ENCODE measurements at regions not wholly inside any gene's neighbourhood (a gene's known extent, or its start where the extent isn't known, plus 50 kb on each side); places are given as distances from the start of the nearest gene placed in this dataset.
"Not testable (repeated sequence)": the region's sequence is repeated elsewhere in the genome, so short reads cannot be mapped to it uniquely, and the experiment has no call there.

DNA sequence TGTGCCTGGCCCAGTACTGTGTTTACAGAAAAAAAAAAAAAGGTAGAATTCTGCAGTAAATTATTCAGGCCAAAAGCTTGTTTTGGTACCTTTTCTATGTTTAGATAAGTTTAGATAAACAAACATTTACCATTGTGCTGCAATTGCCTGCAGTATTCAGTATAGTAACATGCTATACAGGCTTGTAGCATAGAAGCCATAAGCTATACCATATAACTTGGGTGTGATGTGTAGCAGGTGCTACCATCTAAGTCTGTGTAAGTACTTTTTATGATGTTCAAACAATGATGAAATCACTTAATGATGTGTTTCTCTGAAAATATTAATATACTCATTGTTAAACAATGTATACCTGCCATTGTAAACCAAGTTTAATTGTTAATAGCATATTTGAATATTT is 241.6 kb upstream of the HS3ST1 start:
- no peaks in the 10 kb centered on the region for H3K27me3 Mint-ChIP-seq
- no peak for DNase-seq (ENCODE audit: extremely low spot score, unreplicated experiment)
- no peak overlapping the region for H3K4me3 Mint-ChIP-seq
- no peaks in the 10 kb centered on the region for H3K4me1 Mint-ChIP-seq (ENCODE audit: unreplicated experiment)
- H3K9me3 Mint-ChIP-seq, result no peaks in the 10 kb centered on the region
- no peaks in the 10 kb centered on the region for H3K36me3 Mint-ChIP-seq
- no peak overlapping the region for H3K27ac Mint-ChIP-seq
- TF ChIP-seq CTCF (conservative IDR thresholded peaks at IDR 0.05), result no peak

DNA sequence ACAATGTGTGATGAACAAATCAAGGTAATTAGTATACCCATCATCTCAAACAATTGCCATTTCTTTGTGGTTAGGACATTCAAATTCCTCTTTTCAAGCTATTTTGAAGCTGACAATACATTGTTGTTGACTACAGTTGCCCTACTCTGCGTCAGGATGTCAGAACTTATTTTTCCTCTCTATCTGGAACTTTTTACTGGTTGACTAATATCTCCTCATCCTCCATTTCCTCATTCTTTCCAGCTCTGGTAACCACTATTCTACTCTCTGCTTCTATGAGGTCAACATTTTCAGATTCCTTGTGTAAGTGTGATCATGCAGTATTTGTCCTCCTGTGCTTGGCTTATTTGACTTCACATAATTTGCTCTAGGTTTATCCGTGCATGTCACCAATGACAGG is 240.5 kb upstream of the HS3ST1 start:
- H3K36me3 Mint-ChIP-seq, result no peaks in the 10 kb centered on the region
- no peak overlapping the region for H3K4me3 Mint-ChIP-seq
- H3K9me3 Mint-ChIP-seq, result no peaks in the 10 kb centered on the region
- DNase-seq (ENCODE audit: extremely low spot score, unreplicated experiment), result no peak
- H3K27me3 Mint-ChIP-seq, result no peaks in the 10 kb centered on the region
- no peak overlapping the region for H3K27ac Mint-ChIP-seq
- TF ChIP-seq CTCF (conservative IDR thresholded peaks at IDR 0.05), result no peak
- no peaks in the 10 kb centered on the region for H3K4me1 Mint-ChIP-seq (ENCODE audit: unreplicated experiment)

DNA sequence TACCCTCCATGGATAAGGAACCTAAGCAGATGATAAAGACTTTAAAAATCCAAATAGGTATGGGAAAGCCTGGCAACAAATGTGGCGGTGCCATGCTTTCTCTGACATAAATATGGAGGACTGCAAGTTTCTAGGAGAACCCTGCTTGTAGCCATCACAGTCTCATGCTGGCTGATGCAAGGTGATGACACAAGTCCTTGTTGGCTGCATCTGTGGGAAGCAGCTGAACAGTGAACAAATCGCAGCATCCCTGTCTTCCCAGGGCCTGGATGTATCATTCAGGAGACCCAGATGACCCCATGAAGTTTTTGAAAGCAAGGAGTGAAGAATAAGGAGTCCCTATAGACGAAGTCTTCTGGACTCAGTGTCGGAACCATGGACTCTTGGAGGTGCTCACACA is 234.4 kb upstream of the HS3ST1 start:
- H3K36me3 Mint-ChIP-seq, result no peaks in the 10 kb centered on the region
- no peak overlapping the region for H3K4me3 Mint-ChIP-seq
- no peaks in the 10 kb centered on the region for H3K9me3 Mint-ChIP-seq
- no peak for TF ChIP-seq CTCF (conservative IDR thresholded peaks at IDR 0.05)
- H3K4me1 Mint-ChIP-seq (ENCODE audit: unreplicated experiment), result no peaks in the 10 kb centered on the region
- no peak overlapping the region for H3K27ac Mint-ChIP-seq
- no peak for DNase-seq (ENCODE audit: extremely low spot score, unreplicated experiment)
- no peaks in the 10 kb centered on the region for H3K27me3 Mint-ChIP-seq

- no peak for TF ChIP-seq CTCF (conservative IDR thresholded peaks at IDR 0.05)
- H3K27me3 Mint-ChIP-seq, result no peaks in the 10 kb centered on the region
- no peaks in the 10 kb centered on the region for H3K36me3 Mint-ChIP-seq
- no peak for DNase-seq (ENCODE audit: extremely low spot score, unreplicated experiment)
- no peaks in the 10 kb centered on the region for H3K4me1 Mint-ChIP-seq (ENCODE audit: unreplicated experiment)
- H3K4me3 Mint-ChIP-seq, result no peak overlapping the region
- no peaks in the 10 kb centered on the region for H3K9me3 Mint-ChIP-seq
- no peak overlapping the region for H3K27ac Mint-ChIP-seq
Observed at GRCh38 chr4:11650801-11651596, 222.3 kb upstream of the HS3ST1 start.

DNA sequence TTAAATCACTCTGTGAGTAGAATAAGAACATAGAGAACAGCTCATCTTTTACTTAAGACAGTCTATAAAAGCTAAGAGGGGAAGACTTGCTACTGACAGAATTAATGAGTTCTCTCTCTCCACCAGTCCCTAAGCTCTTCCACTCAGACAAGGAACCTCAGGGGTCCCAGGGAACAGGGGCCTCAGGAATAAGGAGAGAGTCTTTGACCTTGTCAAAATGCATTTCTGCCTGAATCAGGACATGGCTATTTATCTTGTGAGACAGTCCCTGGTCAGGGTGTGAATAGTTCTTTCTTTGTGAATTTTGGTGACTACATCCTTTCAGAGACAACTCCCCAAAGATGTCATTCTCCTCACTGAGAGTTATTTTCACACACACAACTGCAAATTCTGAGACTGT is 218.7 kb upstream of the HS3ST1 start:
- Mint-ChIP-seq H3K9me3 (peaks cover 11% of the 10 kb centered on the region), H3K4me3 (no peak overlapping the region), H3K4me1 (ENCODE audit: unreplicated experiment) (no peaks in the 10 kb centered on the region), H3K27ac (no peak overlapping the region), H3K27me3 (no peaks in the 10 kb centered on the region), H3K36me3 (no peaks in the 10 kb centered on the region)
- no peak for TF ChIP-seq CTCF (conservative IDR thresholded peaks at IDR 0.05)
- no peak for DNase-seq (ENCODE audit: extremely low spot score, unreplicated experiment)

DNA sequence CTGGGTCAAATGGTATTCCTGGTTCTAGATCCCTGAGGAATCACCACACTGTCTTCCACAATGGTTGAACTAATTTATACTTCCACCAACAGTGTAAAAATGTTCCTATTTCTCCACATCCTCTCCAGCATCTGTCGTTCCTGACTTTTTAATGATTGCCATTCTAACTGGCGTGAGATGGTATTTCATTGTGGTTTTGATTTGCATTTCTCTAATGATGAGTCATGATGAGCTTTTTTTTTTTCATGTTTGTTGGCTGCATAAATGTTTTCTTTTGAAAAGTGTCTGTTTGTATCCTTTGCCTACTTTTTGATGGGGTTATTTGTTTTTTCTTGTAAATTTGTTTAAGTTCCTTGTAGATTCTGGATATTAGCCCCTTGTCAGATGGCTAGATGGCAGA is 214.4 kb upstream of the HS3ST1 start:
- H3K27me3 Mint-ChIP-seq; H3K36me3 Mint-ChIP-seq; H3K4me1 Mint-ChIP-seq (ENCODE audit: unreplicated experiment); H3K27ac Mint-ChIP-seq; DNase-seq (ENCODE audit: extremely low spot score, unreplicated experiment); H3K4me3 Mint-ChIP-seq: not testable (repeated sequence)
- H3K9me3 Mint-ChIP-seq, result peaks cover 21% of the 10 kb centered on the region

Measured in type B pancreatic cell (in vitro differentiated cells).